SK-N-SH (cell line): ENCODE measurements at regions not wholly inside any gene's neighbourhood (a gene's known extent, or its start where the extent isn't known, plus 50 kb on each side); places are given as distances from the start of the nearest gene placed in this dataset.

Experiments used
- CTCF ChIA-PET: fragments of 300-600, 350-600 bp; formaldehyde crosslinking; extraction: SDS; loops from one replicate; lab custom pipeline; 2021; lab: Yijun Ruan, JAX
- POLR2A ChIA-PET: fragments of 350-600 bp; sonication (Branson Sonifier 250); formaldehyde crosslinking; extraction: SDS; loops from one replicate; lab custom pipeline; 2020; ENCODE audit warnings: antibody characterized with exemption, inconsistent platforms; lab: Yijun Ruan, JAX
- DNase-seq: peaks from one replicate; pipeline ENCODE4 v3.0.0; 2012
- H2AFZ ChIP-seq: fragments of 200-600 bp; sonication (generic); 2 replicates; pipeline ENCODE4 v1.8.1; 2016; ENCODE audit warnings: antibody characterized with exemption, mild to moderate bottlenecking, low read depth
- H3F3A ChIP-seq: fragments of 200-600 bp; sonication (generic); replicated peaks from 2 replicates; pipeline ENCODE3; 2016; ENCODE audit warnings: antibody characterized with exemption, mild to moderate bottlenecking; ENCODE audit not compliant: insufficient read depth
- H3K27ac ChIP-seq, 2 experiments: fragments of 200-500 bp in 1 of 2; fragments of 200-600 bp in 1 of 2; sonication (Bioruptor generic) in 1 of 2; sonication (generic), shearing (Covaris generic) in 1 of 2; 2 replicates each; pipeline versions ENCODE4 v1.5.1 to v1.6.1; 2014 to 2016; ENCODE audit warnings: low read depth in 2 of 2, inconsistent platforms in 1 of 2, low read length in 1 of 2, mild to moderate bottlenecking in 1 of 2, mixed read lengths in 1 of 2
- H3K27me3 ChIP-seq: fragments of 200-600 bp; sonication (generic), shearing (Covaris generic); 2 replicates; pipeline ENCODE4 v1.6.1; 2016; ENCODE audit warnings: mixed run types; ENCODE audit not compliant: insufficient read depth
- H3K36me3 ChIP-seq, 2 experiments: fragments of 200-500 bp in 1 of 2; fragments of 200-600 bp in 1 of 2; sonication (Bioruptor generic) in 1 of 2; sonication (generic) in 1 of 2; replicated peaks in 1 of 2; 2 replicates each; pipeline versions ENCODE3 to v1.5.1; 2014 to 2016; ENCODE audit warnings: low read length in 1 of 2, mild to moderate bottlenecking in 1 of 2; ENCODE audit not compliant: insufficient read depth in 2 of 2, control insufficient read depth in 1 of 2
- H3K4me1 ChIP-seq, 2 experiments: fragments of 200-500 bp in 1 of 2; fragments of 200-600 bp in 1 of 2; sonication (Bioruptor generic) in 1 of 2; sonication (generic), shearing (Covaris generic) in 1 of 2; 2 replicates each; pipeline versions ENCODE4 v1.5.1 to v1.6.1; 2014 to 2016; ENCODE audit warnings: low read depth in 1 of 2, low read length in 1 of 2, mixed run types in 1 of 2; ENCODE audit not compliant: insufficient read depth in 2 of 2, control insufficient read depth in 1 of 2
- H3K4me2 ChIP-seq: fragments of 200-600 bp; sonication (generic), shearing (Covaris generic); 2 replicates; pipeline ENCODE4 v1.6.1; 2017; ENCODE audit warnings: mixed run types
- H3K4me3 ChIP-seq, 2 experiments: fragments of 200-500 bp in 1 of 2; fragments of 200-600 bp in 1 of 2; sonication (Bioruptor generic) in 1 of 2; sonication (generic), shearing (Covaris generic) in 1 of 2; 2 replicates each; pipeline versions ENCODE4 v1.5.1 to v1.8.1; 2014 to 2016; ENCODE audit warnings: low read depth in 2 of 2, inconsistent platforms in 1 of 2, low read length in 1 of 2, mild to moderate bottlenecking in 1 of 2, mixed read lengths in 1 of 2, moderate library complexity in 1 of 2
- H3K79me2 ChIP-seq: fragments of 200-600 bp; sonication (generic); 2 replicates; pipeline ENCODE4 v1.8.1; 2017; ENCODE audit warnings: mild to moderate bottlenecking; ENCODE audit not compliant: insufficient read depth
- H3K9ac ChIP-seq: fragments of 200-600 bp; sonication (generic); 2 replicates; pipeline ENCODE4 v1.6.1; 2017; ENCODE audit warnings: mixed run types
- H3K9me2 ChIP-seq: fragments of 200-600 bp; sonication (generic); 2 replicates; pipeline ENCODE4 v1.6.1; 2017; ENCODE audit warnings: mixed run types
- H3K9me3 ChIP-seq: fragments of 200-600 bp; sonication (generic); 2 replicates; pipeline ENCODE4 v1.6.1; 2017; ENCODE audit warnings: mixed run types, mild to moderate bottlenecking, moderate library complexity
- H4K20me1 ChIP-seq: fragments of 200-600 bp; sonication (generic); 2 replicates; pipeline ENCODE4 v1.6.1; 2017; ENCODE audit warnings: mild to moderate bottlenecking, mixed run types; ENCODE audit not compliant: insufficient read depth
- CHD2 ChIP-seq: fragments of 150-350 bp; IDR thresholded peaks from 2 replicates; pipeline ENCODE4 v1.6.1; 2018; ENCODE audit warnings: low read length; ENCODE audit not compliant: partially characterized antibody
- ELF1 ChIP-seq: IDR thresholded peaks from 2 replicates; pipeline ENCODE4 v1.4.0; 2012
- EP300 ChIP-seq, 2 experiments: IDR thresholded peaks; 2 replicates each; pipeline versions ENCODE4 v1.4.0 to v1.6.1; 2012; ENCODE audit warnings: borderline replicate concordance in 1 of 2, low read depth in 1 of 2, low read length in 1 of 2
- GATA2 ChIP-seq: sonication (generic); formaldehyde crosslinking; IDR thresholded peaks from 2 replicates; pipeline ENCODE4 v1.5.0; 2020; ENCODE audit warnings: mild to moderate bottlenecking, missing genetic modification reagents
- JUND ChIP-seq: IDR thresholded peaks from 2 replicates; pipeline ENCODE4 v1.4.0; 2012
- SMC3 ChIP-seq: IDR thresholded peaks from 2 replicates; pipeline ENCODE4 v1.6.1; 2012; ENCODE audit warnings: low read depth, low read length, improper control_type of control experiment
- USF2 ChIP-seq: fragments of 150-350 bp; IDR thresholded peaks from 2 replicates; pipeline ENCODE4 v1.6.1; 2017; ENCODE audit warnings: antibody characterized with exemption, low read length, low read depth, borderline replicate concordance
- WGBS: methylation state at CpG from one replicate; pipeline ENCODE4 v1.1.6; 2017; ENCODE audit warnings: low lambda C conversion rate; 5-methylcytosine and 5-hydroxymethylcytosine counted together
- TF ChIP-seq, protein P1 (sequence below): IDR thresholded peaks from 2 replicates; pipeline ENCODE4 v1.4.0; 2012; ENCODE audit warnings: low read depth, borderline replicate concordance

GRCh38 chr7:33701927-33702326 lies 203.4 kb upstream of the BMPER start (continued):
- TF ChIP-seq EP300 (IDR thresholded peaks at IDR 0.05; ENCODE audit: borderline replicate concordance in 1 of 2, low read depth in 1 of 2, low read length in 1 of 2) (no peak), SMC3 (no peak), JUND (no peak), GATA2 (no peak), USF2 (no peak), CHD2 (no peak)
- TF ChIP-seq, all 33 proteins: peak for 0

- ChIA-PET POLR2A (no interaction called here), CTCF (interaction anchor here (4.5 kb wide), 1 partner anchor 12 kb away, joined by 23 read pairs; no protein-coding TSS in a partner anchor)
These were observed 202.8 kb upstream of the BMPER start for GRCh38 chr7:33702514-33703054.

More at GRCh38 chr7:33702514-33703054, 202.8 kb upstream of the BMPER start:
- Histone ChIP-seq H3K9me2 (no peaks in the 10 kb centered on the region), H3K27ac (no peak overlapping the region), H3K4me3 (no peak overlapping the region), H3K4me2 (no peak overlapping the region), H3K4me1 (peaks cover 0 to 8% of the 10 kb centered on the region in 2 experiments; a peak in 1 of 4 replicates), H3K36me3 (no peaks in the 10 kb centered on the region), H3F3A (no peaks in the 10 kb centered on the region), H3K79me2 (no peaks in the 10 kb centered on the region), H3K9me3 (0 out of 2 replicates have a peak, but pooled peaks cover 4% of the 10 kb centered on the region), H3K27me3 (no peaks in the 10 kb centered on the region), H2AFZ (no peak overlapping the region), H3K9ac (no peak overlapping the region), H4K20me1 (no peaks in the 10 kb centered on the region)
- TF ChIP-seq JUND (no peak), ELF1 (no peak), USF2 (no peak), EP300 (IDR thresholded peaks at IDR 0.05; ENCODE audit: borderline replicate concordance in 1 of 2, low read depth in 1 of 2, low read length in 1 of 2) (no peak)
- TF ChIP-seq, protein P1, sequence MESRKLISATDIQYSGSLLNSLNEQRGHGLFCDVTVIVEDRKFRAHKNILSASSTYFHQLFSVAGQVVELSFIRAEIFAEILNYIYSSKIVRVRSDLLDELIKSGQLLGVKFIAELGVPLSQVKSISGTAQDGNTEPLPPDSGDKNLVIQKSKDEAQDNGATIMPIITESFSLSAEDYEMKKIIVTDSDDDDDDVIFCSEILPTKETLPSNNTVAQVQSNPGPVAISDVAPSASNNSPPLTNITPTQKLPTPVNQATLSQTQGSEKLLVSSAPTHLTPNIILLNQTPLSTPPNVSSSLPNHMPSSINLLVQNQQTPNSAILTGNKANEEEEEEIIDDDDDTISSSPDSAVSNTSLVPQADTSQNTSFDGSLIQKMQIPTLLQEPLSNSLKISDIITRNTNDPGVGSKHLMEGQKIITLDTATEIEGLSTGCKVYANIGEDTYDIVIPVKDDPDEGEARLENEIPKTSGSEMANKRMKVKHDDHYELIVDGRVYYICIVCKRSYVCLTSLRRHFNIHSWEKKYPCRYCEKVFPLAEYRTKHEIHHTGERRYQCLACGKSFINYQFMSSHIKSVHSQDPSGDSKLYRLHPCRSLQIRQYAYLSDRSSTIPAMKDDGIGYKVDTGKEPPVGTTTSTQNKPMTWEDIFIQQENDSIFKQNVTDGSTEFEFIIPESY, result no peak
- WGBS, result 34% methylated on average over 3 of the region's 3 CpGs
- DNase-seq, result no peak
